ENCODE measurements at regions not wholly inside any gene's neighbourhood (a gene's known extent, or its start where the extent isn't known, plus 50 kb on each side); places are given as distances from the start of the nearest gene placed in this dataset.

DNA sequence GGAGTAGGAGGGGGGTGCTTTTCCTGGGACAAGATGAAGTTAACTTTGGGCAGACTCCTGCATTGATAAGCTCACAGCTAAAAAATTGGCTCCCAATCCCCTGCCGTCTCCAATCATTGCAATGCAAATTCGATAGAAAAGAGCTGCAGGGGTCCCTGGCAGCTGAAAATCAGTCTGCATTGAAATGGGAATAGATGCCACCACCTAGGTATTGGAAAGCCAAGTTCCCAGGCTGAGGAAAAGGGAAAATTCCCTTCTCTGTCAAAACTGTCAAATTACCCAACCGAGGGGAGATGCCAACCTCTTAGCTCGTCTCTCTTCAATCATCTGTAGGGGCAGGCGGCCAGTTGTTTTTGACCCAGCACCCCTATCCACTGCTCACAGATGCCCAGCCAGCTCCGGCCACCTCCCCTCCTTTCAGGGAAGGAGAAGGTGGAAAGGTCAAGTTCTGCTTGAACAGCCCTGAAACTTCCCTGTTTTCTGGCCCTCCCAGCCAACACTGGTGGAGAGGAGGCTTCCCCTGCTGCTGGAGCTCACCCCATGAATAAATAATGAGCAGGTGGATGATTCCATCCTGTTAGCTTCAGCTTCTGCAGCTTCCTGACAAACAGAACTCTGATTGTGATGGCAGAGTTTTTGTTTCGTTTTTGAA lies 916.3 kb downstream of the TBC1D22A start:
- ChIA-PET POLR2A (ENCODE audit: unreplicated experiment) (no interaction called here), CTCF (no interaction called here)
- Histone ChIP-seq H2BK20ac (ENCODE audit: low read depth, low read length) (no peak overlapping the region), H4K20me1 (ENCODE audit: insufficient read depth, low read length) (no peaks in the 10 kb centered on the region), H4K91ac (ENCODE audit: insufficient read depth, low read depth, low read length) (no peak overlapping the region), H3K18ac (ENCODE audit: low read depth, low read length) (no peak overlapping the region), H3K4ac (ENCODE audit: low read depth, low read length) (no peak overlapping the region), H3K36me3 (ENCODE audit: control insufficient read depth, insufficient read depth, low read length) (no peaks in the 10 kb centered on the region), H3K27ac (ENCODE audit: insufficient read depth, low read length) (no peak overlapping the region), H3K9me1 (ENCODE audit: insufficient read depth, low read length) (no peaks in the 10 kb centered on the region), H3K27me3 (ENCODE audit: control insufficient read depth, insufficient read depth, low read length) (no peaks in the 10 kb centered on the region), H3K4me1 (ENCODE audit: control insufficient read depth, insufficient read depth, low read length) (no peaks in the 10 kb centered on the region), H2AK5ac (ENCODE audit: low read depth, low read length) (no peak overlapping the region), H3K79me1 (ENCODE audit: low read depth in 1 of 2, low read length in 2 of 2) (no peaks in the 10 kb centered on the region), H2AK9ac (replicated peaks; ENCODE audit: low read depth, low read length, poor library complexity) (no peak overlapping the region), H2AFZ (replicated peaks; ENCODE audit: low read length, poor library complexity) (no peak overlapping the region), H4K8ac (ENCODE audit: low read depth in 2 of 2, low read length in 2 of 2) (no peak overlapping the region), H3K56ac (ENCODE audit: extremely low read depth, insufficient read depth, low read length) (no peak overlapping the region), H2BK120ac (ENCODE audit: low read depth, low read length) (no peak overlapping the region), H2BK5ac (ENCODE audit: low read depth, low read length, poor library complexity, severe bottlenecking) (no peak overlapping the region), H3K23ac (ENCODE audit: low read depth, low read length) (no peak overlapping the region), H3K9ac (ENCODE audit: low read depth, low read length) (no peak overlapping the region), H3K14ac (replicated peaks; ENCODE audit: low read depth, low read length) (no peak overlapping the region), H3K9me3 (ENCODE audit: control insufficient read depth, insufficient read depth, low read length) (peaks cover 42% of the 10 kb centered on the region), H4K5ac (ENCODE audit: low read depth, low read length) (no peak overlapping the region), H3K4me2 (ENCODE audit: low read depth, low read length) (no peak overlapping the region), H2BK15ac (ENCODE audit: low read depth, low read length) (no peak overlapping the region), H3K4me3 (ENCODE audit: insufficient read depth, low read depth, low read length) (no peak overlapping the region)
- DNase-seq (no peak), ATAC-seq (ENCODE audit: low read depth) (no peak)
- WGBS, 2 experiments (ENCODE audit: extremely low coverage in 2 of 2, insufficient read length in 1 of 2): no CpG with 5 or more reads among the region's 7 CpGs
- BruUV-seq (replicated peaks): no TSS peak
- in situ Hi-C loops (cut with MboI; ENCODE audit: low sequenced_read_pairs) (no loop called here), dilution Hi-C loops (cut with HindIII; ENCODE audit: low sequenced_read_pairs, unreplicated experiment) (no loop called here), intact Hi-C loops (cut with micrococcal nuclease) (no loop called here)
- TF ChIP-seq BHLHE40 (IDR thresholded peaks at IDR 0.05; ENCODE audit: low read depth, low read length) (no peak), RCOR1 (IDR thresholded peaks at IDR 0.05; ENCODE audit: insufficient replicate concordance, low read length) (no peak), RFX5 (IDR thresholded peaks at IDR 0.05; ENCODE audit: low read depth, low read length) (no peak), CHD1 (IDR thresholded peaks at IDR 0.05; ENCODE audit: low read depth, low read length) (no peak), RAD21 (IDR thresholded peaks at IDR 0.05; ENCODE audit: low read length) (no peak), MAZ (IDR thresholded peaks at IDR 0.05; ENCODE audit: borderline replicate concordance, low read depth, low read length) (no peak), MXI1 (IDR thresholded peaks at IDR 0.05; ENCODE audit: borderline replicate concordance, low read depth, low read length) (no peak), MAFK (IDR thresholded peaks at IDR 0.05; ENCODE audit: low read depth, low read length) (no peak), FOS (IDR thresholded peaks at IDR 0.05; ENCODE audit: low read depth, low read length) (no peak)
- TF ChIP-seq, protein P1, sequence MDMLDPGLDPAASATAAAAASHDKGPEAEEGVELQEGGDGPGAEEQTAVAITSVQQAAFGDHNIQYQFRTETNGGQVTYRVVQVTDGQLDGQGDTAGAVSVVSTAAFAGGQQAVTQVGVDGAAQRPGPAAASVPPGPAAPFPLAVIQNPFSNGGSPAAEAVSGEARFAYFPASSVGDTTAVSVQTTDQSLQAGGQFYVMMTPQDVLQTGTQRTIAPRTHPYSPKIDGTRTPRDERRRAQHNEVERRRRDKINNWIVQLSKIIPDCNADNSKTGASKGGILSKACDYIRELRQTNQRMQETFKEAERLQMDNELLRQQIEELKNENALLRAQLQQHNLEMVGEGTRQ (IDR thresholded peaks at IDR 0.05; ENCODE audit: low read depth, low read length): no peak
- TF ChIP-seq, protein P2, sequence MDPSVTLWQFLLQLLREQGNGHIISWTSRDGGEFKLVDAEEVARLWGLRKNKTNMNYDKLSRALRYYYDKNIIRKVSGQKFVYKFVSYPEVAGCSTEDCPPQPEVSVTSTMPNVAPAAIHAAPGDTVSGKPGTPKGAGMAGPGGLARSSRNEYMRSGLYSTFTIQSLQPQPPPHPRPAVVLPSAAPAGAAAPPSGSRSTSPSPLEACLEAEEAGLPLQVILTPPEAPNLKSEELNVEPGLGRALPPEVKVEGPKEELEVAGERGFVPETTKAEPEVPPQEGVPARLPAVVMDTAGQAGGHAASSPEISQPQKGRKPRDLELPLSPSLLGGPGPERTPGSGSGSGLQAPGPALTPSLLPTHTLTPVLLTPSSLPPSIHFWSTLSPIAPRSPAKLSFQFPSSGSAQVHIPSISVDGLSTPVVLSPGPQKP (IDR thresholded peaks at IDR 0.05; ENCODE audit: borderline replicate concordance, low read depth, low read length): no peak

Data from IMR-90 (cell line).